Caco-2 (cell line): ENCODE measurements at regions not wholly inside any gene's neighbourhood (a gene's known extent, or its start where the extent isn't known, plus 50 kb on each side); places are given as distances from the start of the nearest gene placed in this dataset.

Experiments
- BruUV-seq: library from RNA; stranded (reverse); fragments of 400-500 nt; replicated peaks from 2 replicates; lab custom pipeline; 2021; lab: Mats Ljungman, UMichigan
- CTCF ChIA-PET: fragments of 300-600 bp; sonication (Branson Sonifier 250); formaldehyde crosslinking; loops from one replicate; lab custom pipeline; 2022; ENCODE audit warnings: antibody characterized with exemption; lab: Charles Lee
- POLR2A ChIA-PET: fragments of 300-600 bp; sonication (Branson Sonifier 250); formaldehyde crosslinking; loops from one replicate; lab custom pipeline; 2022; ENCODE audit warnings: antibody characterized with exemption; lab: Charles Lee
- DNase-seq, 2 experiments: peaks; one replicate each; pipeline versions ENCODE4 v3.0.0 to v3.0.0-alpha.2; 2020 to 2022
- H3K27me3 ChIP-seq: replicated peaks from 2 replicates; pipeline ENCODE4 v1.6.0; 2011; ENCODE audit warnings: low read length; ENCODE audit not compliant: control insufficient read depth, insufficient read depth
- H3K36me3 ChIP-seq: 2 replicates; pipeline ENCODE4 v1.5.1; 2011; ENCODE audit warnings: low read length; ENCODE audit not compliant: control insufficient read depth, insufficient read depth
- H3K4me1 ChIP-seq: fragments of 250-450 bp; sonication (Bioruptor Pico); 2 replicates; pipeline ENCODE4 v1.5.1; 2020; ENCODE audit warnings: mild to moderate bottlenecking
- H3K4me3 ChIP-seq: 2 replicates; pipeline ENCODE4 v1.5.1; 2011; ENCODE audit warnings: low read depth, mild to moderate bottlenecking, control low read depth, low read length
- H3K9me3 ChIP-seq: fragments of 250-450 bp; sonication (Bioruptor Pico); 2 replicates; pipeline ENCODE4 v1.5.1; 2020; ENCODE audit warnings: mild to moderate bottlenecking, moderate library complexity
- H3K27ac Mint-ChIP-seq: one replicate; pipeline ENCODE4 v1.8.0; 2022; ENCODE audit warnings: mixed read lengths; ENCODE audit not compliant: unreplicated experiment
- H3K27me3 Mint-ChIP-seq: one replicate; pipeline ENCODE4 v1.8.0; 2022; ENCODE audit warnings: mixed read lengths; ENCODE audit not compliant: insufficient read depth, unreplicated experiment
- H3K36me3 Mint-ChIP-seq: one replicate; pipeline ENCODE4 v1.8.0; 2022; ENCODE audit warnings: mild to moderate bottlenecking, mixed read lengths; ENCODE audit not compliant: insufficient read depth, unreplicated experiment
- H3K4me1 Mint-ChIP-seq: one replicate; pipeline ENCODE4 v1.8.0; 2022; ENCODE audit warnings: low read depth, mixed read lengths; ENCODE audit not compliant: unreplicated experiment
- H3K4me3 Mint-ChIP-seq: one replicate; pipeline ENCODE4 v1.8.0; 2022; ENCODE audit warnings: mild to moderate bottlenecking, moderate library complexity, mixed read lengths; ENCODE audit not compliant: unreplicated experiment
- H3K9me3 Mint-ChIP-seq: one replicate; pipeline ENCODE4 v1.8.0; 2022; ENCODE audit warnings: mixed read lengths; ENCODE audit not compliant: unreplicated experiment
- intact Hi-C: fragments of 100-400 bp; cut with micrococcal nuclease; formaldehyde crosslinking; loops from one replicate; pipeline ENCODE4 v1.10.0; 2022; ENCODE audit not compliant: unreplicated experiment
- TF ChIP-seq, protein P1 (sequence below), 2 experiments: fragments of 200-600 bp in 1 of 2; IDR thresholded peaks; 1 replicate in 1 of 2; 2 replicates in 1 of 2; pipeline versions ENCODE4 v1.5.1 to v1.8.0; 2011 to 2022; ENCODE audit warnings: antibody characterized with exemption in 1 of 2, control low read depth in 1 of 2, inconsistent platforms in 1 of 2, low read depth in 1 of 2, low read length in 1 of 2, mild to moderate bottlenecking in 1 of 2, moderate library complexity in 1 of 2; ENCODE audit not compliant: insufficient read depth in 1 of 2, severe bottlenecking in 1 of 2, unreplicated experiment in 1 of 2

DNA sequence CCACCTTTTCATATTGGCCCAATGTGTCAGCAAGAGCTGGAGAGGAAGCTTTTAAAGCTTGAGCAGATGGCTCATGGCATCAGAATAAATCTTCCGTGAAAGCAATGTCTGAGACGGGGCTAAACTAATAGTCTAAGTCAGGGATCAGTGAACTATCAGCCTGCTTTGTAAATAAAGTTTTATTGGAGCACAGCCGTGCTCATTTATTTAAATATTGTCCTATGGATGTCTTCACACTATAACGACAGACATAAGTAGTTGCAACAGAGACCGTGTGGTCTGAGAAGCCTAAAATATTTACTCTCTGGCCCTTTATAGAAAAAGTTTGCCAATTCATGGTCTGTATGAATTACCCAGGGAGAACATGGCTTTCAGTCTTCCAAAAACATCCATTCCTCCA lies 85.6 kb upstream of the SLC44A1 start:
- H3K4me1 Mint-ChIP-seq: no peaks in the 10 kb centered on the region
- H3K36me3 ChIP-seq: no peaks in the 10 kb centered on the region
- no peaks in the 10 kb centered on the region for H3K9me3 ChIP-seq
- H3K4me3 ChIP-seq: no peak overlapping the region
- H3K27me3 ChIP-seq: no peaks in the 10 kb centered on the region
- H3K4me1 ChIP-seq: 0 out of 2 replicates have a peak, but pooled peaks cover 4% of the 10 kb centered on the region
- no peaks in the 10 kb centered on the region for H3K9me3 Mint-ChIP-seq
- intact Hi-C loops: loop anchor here (1.0 to 2.0 kb wide), 2 partner anchors 86 to 256 kb away; partner anchors contain the start of gene SLC44A1
- no peaks in the 10 kb centered on the region for H3K36me3 Mint-ChIP-seq
- CTCF ChIA-PET: no interaction called here
- H3K4me3 Mint-ChIP-seq: no peak overlapping the region
- no peak overlapping the region for H3K27ac Mint-ChIP-seq
- POLR2A ChIA-PET: no interaction called here
- no peaks in the 10 kb centered on the region for H3K27me3 Mint-ChIP-seq
- no peak for DNase-seq
- TF ChIP-seq, protein P1, sequence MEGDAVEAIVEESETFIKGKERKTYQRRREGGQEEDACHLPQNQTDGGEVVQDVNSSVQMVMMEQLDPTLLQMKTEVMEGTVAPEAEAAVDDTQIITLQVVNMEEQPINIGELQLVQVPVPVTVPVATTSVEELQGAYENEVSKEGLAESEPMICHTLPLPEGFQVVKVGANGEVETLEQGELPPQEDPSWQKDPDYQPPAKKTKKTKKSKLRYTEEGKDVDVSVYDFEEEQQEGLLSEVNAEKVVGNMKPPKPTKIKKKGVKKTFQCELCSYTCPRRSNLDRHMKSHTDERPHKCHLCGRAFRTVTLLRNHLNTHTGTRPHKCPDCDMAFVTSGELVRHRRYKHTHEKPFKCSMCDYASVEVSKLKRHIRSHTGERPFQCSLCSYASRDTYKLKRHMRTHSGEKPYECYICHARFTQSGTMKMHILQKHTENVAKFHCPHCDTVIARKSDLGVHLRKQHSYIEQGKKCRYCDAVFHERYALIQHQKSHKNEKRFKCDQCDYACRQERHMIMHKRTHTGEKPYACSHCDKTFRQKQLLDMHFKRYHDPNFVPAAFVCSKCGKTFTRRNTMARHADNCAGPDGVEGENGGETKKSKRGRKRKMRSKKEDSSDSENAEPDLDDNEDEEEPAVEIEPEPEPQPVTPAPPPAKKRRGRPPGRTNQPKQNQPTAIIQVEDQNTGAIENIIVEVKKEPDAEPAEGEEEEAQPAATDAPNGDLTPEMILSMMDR (IDR thresholded peaks at IDR 0.05; ENCODE audit: insufficient read depth in 1 of 2, low read depth in 1 of 2, low read length in 1 of 2, severe bottlenecking in 1 of 2, unreplicated experiment in 1 of 2): no peak
- no TSS peak for BruUV-seq

DNA sequence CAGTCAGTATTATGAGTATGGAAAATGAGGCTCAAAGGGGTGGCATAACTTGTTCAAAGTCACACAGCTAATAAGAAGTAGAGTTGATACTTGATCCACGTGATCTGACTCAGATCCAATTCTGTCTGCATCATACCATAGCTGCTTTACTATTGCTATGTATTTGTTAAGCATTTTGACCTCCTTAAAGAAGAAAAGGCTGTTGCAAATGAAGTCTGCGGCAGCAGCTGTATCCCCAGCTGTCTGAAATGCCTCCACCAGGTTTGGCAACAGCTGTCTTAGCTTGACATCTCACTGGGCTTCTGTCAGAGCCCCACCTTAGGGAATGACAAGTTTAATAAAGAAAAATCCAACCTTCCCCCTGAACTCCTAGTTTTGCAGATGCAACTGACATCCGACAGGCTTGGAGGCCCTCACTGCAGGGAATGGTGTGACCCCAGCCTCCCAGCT lies 75.6 kb upstream of the SLC44A1 start:
- no peak overlapping the region for H3K27ac Mint-ChIP-seq
- POLR2A ChIA-PET: no interaction called here
- peaks cover 11% of the 10 kb centered on the region for H3K4me1 Mint-ChIP-seq

DNA sequence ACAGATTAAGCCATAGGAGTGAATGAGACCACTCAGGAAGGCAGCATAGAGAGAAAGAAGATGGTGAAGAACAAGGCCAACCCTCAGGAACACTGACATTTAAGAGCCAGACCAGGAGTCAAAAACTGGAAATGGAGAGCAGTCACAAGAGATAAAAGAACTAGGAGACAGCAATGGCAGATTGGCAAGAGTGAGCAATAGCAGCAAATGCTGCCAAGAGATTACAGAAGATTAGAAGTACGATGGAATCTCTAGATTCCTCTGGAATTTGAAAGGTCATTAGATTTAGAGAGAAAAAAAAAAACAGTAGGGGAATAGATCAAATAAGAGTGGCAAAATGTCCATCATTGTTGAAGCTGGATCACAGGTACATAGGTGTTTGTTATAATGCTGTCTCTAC lies 73.4 kb upstream of the SLC44A1 start:
- H3K27me3 Mint-ChIP-seq: no peaks in the 10 kb centered on the region
- CTCF ChIA-PET: no interaction called here
- BruUV-seq: no TSS peak

More for the DNA sequence above, 75.6 kb upstream of the SLC44A1 start:
- no peak overlapping the region for H3K4me3 ChIP-seq
- Mint-ChIP-seq H3K27me3 (no peaks in the 10 kb centered on the region), H3K36me3 (no peaks in the 10 kb centered on the region), H3K9me3 (no peaks in the 10 kb centered on the region), H3K4me3 (no peak overlapping the region)
- no peaks in the 10 kb centered on the region for H3K4me1 ChIP-seq
- intact Hi-C loops: no loop called here
- CTCF ChIA-PET: no interaction called here
- DNase-seq: no peak
- H3K36me3 ChIP-seq: no peaks in the 10 kb centered on the region
- TF ChIP-seq, protein P1 (IDR thresholded peaks at IDR 0.05; ENCODE audit: insufficient read depth in 1 of 2, low read depth in 1 of 2, low read length in 1 of 2, severe bottlenecking in 1 of 2, unreplicated experiment in 1 of 2): no peak
- no TSS peak for BruUV-seq
- H3K9me3 ChIP-seq: no peaks in the 10 kb centered on the region
- H3K27me3 ChIP-seq: no peaks in the 10 kb centered on the region

More for the DNA sequence above, 73.4 kb upstream of the SLC44A1 start:
- Mint-ChIP-seq H3K4me3 (no peak overlapping the region), H3K9me3 (no peaks in the 10 kb centered on the region), H3K27ac (no peak overlapping the region), H3K36me3 (no peaks in the 10 kb centered on the region), H3K4me1 (peaks cover 11% of the 10 kb centered on the region)
- no peaks in the 10 kb centered on the region for H3K36me3 ChIP-seq
- DNase-seq: no peak
- intact Hi-C loops: no loop called here
- H3K4me1 ChIP-seq: no peaks in the 10 kb centered on the region
- H3K27me3 ChIP-seq: no peaks in the 10 kb centered on the region
- H3K9me3 ChIP-seq: no peaks in the 10 kb centered on the region
- TF ChIP-seq, protein P1 (IDR thresholded peaks at IDR 0.05; ENCODE audit: insufficient read depth in 1 of 2, low read depth in 1 of 2, low read length in 1 of 2, severe bottlenecking in 1 of 2, unreplicated experiment in 1 of 2): no peak
- POLR2A ChIA-PET: no interaction called here
- H3K4me3 ChIP-seq: no peak overlapping the region
